Fibroblast of the aortic adventitia (primary cell): ENCODE measurements at regions not wholly inside any gene's neighbourhood (a gene's known extent, or its start where the extent isn't known, plus 50 kb on each side); places are given as distances from the start of the nearest gene placed in this dataset.

Experiments used
- DNase-seq: peaks from one replicate; pipeline ENCODE4 v3.0.0-alpha.2; 2010; ENCODE audit warnings: low read depth
- H3K4me3 ChIP-seq: 2 replicates; pipeline ENCODE4 v1.5.1; 2011; ENCODE audit warnings: low read depth, mild to moderate bottlenecking, control low read depth, low read length, moderate library complexity
- TF ChIP-seq, protein P1 (sequence below): IDR thresholded peaks from 2 replicates; pipeline ENCODE4 v1.5.1; 2011; ENCODE audit warnings: mild to moderate bottlenecking, low read length, control low read depth, inconsistent platforms; ENCODE audit not compliant: insufficient read depth

DNA sequence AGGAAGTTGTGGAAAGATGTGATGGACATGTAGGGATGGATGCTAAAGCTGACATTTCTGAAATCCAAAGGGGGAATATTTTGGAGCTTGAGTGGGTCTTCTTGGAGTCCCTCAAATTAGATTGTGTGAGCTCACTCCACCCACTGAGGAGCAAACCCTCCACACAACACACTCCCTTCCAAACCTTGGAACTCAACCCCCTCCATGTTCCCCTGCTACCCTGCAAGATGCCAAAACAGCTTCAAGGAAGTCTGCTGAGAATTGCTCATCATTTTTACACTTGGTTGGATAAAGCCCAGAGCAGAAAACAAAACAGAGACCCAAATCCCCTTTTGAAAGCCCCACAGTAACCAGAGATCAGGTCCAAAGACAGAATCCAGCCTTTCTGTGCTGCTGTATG lies 103.3 kb upstream of the ERCC4 start:
- TF ChIP-seq, protein P1, sequence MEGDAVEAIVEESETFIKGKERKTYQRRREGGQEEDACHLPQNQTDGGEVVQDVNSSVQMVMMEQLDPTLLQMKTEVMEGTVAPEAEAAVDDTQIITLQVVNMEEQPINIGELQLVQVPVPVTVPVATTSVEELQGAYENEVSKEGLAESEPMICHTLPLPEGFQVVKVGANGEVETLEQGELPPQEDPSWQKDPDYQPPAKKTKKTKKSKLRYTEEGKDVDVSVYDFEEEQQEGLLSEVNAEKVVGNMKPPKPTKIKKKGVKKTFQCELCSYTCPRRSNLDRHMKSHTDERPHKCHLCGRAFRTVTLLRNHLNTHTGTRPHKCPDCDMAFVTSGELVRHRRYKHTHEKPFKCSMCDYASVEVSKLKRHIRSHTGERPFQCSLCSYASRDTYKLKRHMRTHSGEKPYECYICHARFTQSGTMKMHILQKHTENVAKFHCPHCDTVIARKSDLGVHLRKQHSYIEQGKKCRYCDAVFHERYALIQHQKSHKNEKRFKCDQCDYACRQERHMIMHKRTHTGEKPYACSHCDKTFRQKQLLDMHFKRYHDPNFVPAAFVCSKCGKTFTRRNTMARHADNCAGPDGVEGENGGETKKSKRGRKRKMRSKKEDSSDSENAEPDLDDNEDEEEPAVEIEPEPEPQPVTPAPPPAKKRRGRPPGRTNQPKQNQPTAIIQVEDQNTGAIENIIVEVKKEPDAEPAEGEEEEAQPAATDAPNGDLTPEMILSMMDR = no peak
- H3K4me3 ChIP-seq = no peak overlapping the region
- no peak for DNase-seq

DNA sequence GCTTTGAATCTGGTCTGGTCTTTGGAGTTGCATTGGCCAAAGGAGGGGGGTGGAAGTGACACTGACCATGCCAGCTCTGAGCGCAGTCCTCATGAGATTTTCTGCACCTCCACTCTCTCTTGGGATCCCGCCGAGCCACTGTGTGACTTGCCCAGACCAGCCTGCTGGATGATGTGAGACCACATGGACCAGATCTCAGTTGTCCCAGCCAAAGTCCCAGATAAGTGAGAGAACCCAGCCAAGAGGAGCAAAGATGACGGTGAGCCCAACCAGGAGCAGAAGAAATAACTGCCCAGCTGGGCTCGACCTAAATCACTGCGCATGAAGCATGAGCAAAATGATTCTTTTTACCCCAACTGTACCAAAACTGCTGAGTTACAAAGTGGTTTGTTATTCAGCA lies 96.5 kb upstream of the ERCC4 start:
- H3K4me3 ChIP-seq = no peak overlapping the region
- no peak for DNase-seq
- TF ChIP-seq, protein P1 = no peak

DNA sequence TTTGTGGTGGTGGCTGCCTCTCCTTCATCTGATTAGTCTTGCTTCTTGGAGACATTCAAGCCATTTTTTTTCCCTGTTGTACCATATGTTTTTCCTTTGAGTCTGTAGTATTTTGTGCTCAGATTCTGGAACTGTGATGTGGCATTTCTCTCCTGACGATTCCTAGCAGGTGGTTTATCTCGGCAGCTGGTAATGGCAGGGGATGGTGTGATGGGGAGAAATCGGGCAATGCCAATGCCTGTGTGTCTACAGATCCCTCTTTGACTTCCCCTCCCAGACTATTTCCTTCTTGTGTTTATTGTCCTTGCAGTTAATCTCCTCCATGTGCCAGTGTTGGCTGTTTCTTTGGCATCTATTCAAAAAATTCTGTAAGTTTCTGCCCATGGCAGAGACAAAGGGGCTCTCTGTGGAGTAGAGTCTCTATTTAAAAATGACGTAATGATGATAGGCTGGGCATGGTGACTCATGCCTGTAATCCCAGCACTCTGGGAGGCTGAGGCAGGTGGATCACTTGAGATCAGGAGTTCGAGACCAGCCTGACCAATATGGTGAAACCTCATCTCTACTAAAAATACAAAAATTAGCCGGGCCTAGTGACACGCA lies 90.2 kb upstream of the ERCC4 start:
- no peak for DNase-seq
- TF ChIP-seq, protein P1 = no peak
- no peak overlapping the region for H3K4me3 ChIP-seq

DNA sequence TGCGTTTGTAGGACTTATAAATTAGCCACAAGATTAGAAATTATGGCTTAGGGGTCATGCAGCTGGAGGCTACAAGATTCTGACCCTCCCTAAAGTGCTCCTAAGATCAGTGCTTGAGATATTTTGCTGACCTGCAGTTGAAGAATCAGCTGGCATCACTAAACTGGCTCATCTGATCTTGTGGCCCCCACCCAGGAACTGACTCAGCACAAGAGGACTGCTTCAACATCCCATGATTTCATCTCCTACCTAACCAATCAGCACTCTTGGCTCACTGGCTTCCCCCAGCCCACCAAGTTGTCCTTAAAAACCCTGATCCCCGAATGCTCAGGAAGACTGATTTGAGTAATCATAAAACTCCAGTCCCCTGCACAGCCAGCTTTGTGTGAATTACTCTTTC lies 86.4 kb upstream of the ERCC4 start:
- TF ChIP-seq, protein P1 = no peak
- DNase-seq = no peak
- no peak overlapping the region for H3K4me3 ChIP-seq

DNA sequence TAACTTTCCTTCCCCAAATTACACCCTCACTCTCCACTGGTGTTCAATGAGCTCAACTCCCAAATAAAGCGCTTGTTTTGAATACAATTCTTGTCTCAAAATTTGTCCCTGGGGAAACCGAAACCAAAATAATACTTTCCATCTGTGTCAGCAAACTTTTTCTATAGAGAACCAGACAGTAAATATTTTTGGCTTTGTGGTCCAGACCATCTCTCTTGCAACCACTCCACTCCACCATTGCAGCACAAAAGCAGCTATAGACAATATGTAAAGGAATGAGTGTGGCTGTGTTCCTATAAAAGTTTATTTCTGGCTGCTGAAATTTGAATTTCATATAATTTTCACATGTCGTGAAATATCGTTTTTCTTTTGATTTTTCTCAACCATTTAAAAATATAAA lies 84.6 kb upstream of the ERCC4 start:
- H3K4me3 ChIP-seq = no peak overlapping the region
- no peak for DNase-seq
- TF ChIP-seq, protein P1 = no peak

DNA sequence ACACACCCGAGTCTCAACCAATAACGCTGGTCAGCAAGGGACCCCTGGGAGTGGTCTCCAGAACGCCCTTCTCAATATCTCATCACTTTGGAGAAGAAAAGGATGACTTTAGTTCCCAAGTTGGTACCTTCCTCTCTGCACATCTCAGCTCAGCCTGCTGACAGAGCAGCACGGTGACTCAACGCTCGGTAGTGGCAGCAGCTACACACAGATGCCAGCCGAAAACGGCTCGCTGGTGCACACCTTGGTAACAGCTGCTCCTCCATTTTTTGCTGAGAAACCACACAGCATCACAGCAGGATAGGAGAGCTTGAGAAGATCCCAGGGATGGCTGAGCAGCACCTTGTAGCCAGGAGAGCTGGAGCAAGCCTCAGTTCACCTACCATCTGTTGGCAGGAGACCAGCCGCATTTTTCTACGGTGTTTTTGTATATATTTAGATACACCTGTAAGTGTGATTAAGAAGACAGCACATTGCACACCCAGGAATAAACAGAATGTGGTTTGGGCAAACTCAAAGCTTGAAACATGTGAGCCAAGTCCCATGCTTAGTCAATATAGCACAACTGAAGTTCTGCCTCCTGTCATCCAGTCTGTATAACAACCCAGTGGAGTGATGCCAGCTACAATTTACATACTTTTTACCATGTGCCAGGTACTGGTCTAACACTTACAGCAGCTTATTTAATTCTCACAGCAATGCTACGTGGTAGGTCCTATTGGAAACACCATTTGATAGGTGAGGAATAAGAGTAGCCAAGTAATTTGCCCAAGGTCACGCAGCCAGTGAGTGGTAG lies 83.8 kb upstream of the ERCC4 start:
- DNase-seq = no peak
- no peak overlapping the region for H3K4me3 ChIP-seq
- TF ChIP-seq, protein P1 = no peak
